AML-193 (cell line): ENCODE measurements at regions not wholly inside any gene's neighbourhood (a gene's known extent, or its start where the extent isn't known, plus 50 kb on each side); places are given as distances from the start of the nearest gene placed in this dataset.
"Not testable (repeated sequence)": the region's sequence is repeated elsewhere in the genome, so short reads cannot be mapped to it uniquely, and the experiment has no call there.

Experiments
- DNase-seq, 2 experiments: peaks; one replicate each; lab custom pipeline; 2025; lab: John Stamatoyannopoulos, UW

DNA sequence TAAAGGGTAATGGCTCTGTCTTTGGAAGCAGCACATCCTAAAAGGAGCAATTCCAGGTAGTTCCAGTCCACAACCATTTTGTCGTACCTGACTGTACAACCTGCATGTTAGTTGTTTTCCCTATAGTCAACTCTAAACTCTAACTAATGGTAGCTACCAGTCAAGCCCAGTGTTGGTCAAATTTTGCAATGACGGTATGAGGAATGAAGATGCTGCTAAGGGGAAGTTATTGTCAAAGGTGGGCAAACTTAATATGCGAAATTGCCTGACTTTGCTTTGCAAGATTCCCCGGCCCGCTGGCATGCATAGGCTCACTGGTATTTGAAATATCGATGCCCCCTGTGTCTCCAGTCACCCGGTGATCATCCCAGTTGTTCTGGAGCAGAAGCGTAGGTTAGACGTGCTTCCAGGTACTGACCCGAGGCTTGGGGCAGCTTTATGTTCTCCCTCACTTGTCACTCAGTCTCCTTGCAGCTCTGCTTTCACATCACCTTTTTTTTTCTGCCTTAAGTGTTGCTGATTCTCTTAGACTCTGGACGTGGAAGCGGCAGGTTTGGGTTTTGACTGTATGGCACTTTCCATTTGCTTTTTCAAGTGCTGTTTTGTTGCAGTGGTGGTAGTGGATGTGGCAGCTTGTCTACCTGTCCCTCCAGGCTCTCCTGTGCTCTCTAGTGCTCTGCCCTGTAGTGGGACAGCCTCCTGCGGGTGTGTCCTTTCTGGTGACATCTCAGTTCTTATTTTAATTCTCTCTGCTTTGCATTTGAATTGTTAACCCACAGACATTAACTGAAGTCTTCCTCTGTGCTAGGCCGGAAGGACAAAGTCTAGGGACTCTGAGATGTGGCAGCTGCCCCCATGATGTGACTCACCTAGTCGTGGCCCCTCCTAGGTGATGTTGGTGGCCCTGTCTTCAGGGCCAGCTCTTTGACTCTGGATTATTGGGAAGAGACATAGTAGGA is 95.8 kb upstream of the UMPS start:
- DNase-seq = no peak

DNA sequence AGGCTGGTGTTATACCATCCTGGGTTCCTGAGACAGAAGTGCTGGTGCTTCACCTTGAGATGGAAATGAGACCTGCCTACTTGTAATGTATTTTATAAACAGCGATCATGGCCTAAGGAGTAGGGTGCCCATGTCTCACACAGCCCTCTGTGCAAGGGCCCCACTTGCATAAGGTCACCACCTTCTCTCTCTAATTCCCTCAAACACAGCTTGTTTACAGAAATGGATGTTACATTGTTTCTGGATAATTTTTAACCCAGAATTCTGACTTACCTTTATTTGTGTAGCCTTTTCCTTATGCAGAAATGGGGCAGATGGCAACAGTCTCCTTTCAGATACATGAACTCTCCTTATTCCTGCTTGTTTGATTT is 95.1 kb upstream of the UMPS start:
- DNase-seq = no peak

DNA sequence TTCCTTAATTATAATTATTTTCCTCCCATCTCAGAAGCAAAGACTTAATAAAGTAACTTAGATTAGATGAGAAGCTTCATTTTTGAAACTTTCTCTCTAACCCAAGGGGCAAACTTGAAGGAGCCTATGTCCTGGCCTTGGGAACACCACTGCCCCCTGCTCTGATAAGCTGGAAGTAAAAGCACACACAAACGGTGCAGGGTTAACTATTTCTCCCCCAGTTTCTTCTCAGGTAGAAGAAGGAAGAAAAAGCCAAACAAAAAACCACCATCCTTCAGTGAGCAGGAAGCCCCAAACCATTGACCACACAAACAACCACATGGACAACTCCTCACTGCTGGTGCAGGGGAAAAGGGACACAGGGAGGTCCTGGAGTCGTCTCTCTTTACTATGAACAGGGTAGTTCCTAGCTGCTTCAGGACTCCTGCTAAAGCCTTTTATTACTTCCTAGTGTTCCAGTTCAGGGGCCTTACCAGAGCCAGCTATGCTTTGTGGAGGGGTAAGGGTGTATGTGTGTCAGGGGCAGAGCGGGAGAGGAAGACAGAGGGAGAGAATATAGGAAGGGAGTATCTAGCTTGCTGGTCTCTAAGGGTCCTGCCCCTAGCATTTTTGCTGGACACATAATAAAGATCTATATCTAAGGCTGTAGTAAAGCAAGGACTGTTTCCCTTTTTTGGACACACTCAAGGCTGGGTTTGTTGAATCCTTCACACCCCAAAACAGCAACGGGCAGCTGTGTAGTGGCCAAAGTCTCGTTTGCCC is 94.0 kb upstream of the UMPS start:
- no peak for DNase-seq

DNA sequence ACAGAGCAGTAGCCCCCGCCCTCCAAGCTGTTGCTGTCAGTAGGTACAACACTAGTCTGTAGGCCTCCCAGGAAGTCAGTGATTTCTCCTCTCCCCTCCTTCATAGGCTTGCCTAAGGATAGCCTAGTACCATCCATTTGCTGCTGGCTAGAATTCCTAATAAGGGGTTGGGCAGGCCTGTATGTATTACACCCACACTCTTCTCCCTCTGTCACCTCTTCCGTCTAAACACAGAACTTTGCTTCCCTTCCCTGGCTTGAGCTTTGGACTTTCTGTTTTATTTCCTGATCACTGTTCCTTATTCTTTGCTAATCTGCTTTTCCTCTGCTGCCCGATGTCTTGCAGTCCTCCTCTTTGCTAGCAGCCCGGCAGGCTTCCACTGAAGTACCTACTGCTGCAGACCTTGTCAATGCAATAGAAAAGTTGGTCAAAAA is 93.4 kb upstream of the UMPS start:
- DNase-seq = no peak

DNA sequence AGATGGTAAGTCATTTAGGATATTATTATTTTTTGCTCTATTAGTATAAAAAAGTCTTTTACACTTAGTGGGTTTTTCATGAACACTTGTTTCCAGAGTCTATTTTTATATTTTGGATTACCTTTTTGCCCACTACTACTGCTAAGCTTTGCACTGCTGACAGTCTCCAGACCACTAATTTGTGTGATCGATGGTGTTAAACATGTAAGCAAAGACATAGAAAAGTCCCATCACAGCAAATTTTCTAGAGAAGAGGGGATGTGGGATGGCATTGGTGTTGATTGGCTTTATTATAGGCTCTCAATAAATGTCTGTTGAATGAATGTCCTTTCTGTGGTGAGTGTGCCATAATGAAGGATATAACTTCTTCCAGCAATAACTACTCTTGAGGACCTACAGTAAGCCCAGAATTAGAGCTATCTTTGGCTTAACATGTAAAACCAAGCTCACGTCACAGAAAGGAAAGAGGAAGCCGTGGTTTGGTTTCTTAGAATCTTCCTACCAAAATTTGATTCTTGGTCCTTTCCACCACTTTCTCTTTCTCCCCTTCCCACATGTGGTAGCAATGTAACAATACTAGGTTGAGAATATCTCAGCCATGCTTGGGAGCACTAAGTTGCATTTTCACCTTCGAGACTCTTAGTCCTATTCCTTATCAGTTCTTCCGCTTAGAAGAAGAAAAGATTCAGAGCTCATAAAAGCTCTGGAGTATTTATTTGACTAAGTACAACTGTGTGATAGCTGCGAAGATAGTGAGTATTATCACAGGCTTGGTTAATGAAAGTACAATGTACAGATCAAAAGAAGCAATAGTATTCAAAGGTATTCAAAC is 90.6 kb upstream of the UMPS start:
- DNase-seq = no peak

DNA sequence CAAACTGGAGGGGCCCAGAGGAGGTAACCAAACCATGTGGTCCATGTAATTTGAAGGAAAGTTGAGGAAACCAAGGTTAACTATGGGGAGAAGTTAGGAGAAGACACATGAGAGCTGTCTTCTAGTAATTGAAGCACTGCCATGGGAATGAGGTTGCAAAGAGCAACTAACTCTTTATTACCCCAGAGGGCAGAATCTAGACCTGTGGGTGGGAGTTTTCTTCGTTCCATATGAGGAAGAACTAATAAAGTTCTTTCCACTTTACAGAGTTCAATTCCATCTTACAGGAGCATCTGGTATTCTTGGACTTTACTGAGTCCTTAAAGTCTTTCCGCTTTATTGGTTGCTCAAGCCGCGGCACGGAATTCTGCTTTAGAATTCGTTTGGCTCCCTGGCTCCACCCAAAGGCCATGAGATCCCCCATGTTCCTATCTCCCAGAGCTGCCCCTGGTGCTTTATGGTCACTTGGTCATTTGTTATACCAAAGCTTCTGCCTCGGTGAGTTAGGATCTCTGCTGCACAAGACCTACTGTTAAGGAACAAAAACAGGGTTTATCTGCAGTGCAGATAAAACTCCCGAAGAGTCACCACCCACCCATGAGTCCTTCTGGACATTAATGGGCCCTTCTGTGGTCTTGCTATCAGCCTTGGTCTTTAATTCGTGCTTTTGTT is 89.5 kb upstream of the UMPS start:
- no peak for DNase-seq

DNA sequence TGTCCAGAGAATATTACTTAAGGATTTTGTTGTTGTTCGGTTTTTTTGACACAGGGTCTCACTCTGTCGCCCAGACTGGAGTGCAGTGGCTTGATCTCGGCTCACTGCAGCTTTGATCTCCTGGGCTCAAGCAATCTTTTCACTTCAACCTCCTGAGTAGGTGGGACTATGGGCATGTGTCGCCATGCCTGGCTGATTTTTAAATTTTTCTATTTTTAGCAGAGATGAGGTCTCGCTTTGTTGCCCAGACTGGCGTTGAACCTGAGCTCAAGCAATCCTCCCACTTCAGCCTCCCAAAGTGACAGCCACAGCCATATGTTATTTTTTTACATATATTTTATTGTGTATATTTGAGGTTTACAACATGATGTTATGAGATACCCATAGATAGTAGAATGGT is 86.8 kb upstream of the UMPS start:
- no peak for DNase-seq

DNA sequence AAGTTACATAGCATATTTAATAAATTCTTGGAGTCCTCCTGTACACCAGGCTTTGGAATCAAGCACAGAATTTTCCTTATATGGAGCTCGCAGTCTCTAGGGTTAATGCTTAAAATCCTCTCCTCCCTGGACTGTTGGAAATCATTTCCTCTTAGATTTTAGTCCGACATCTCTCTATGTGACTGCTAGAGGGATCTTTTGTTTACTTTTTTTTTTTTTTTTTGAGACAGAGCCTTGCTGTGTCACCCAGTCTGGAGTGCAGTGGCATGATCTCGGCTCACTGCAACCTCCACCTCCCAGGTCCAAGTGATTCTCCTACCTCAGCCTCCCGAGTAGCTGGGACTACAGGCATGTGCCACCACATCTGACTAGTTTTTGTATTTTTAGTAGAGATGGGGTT is 84.1 kb upstream of the UMPS start:
- DNase-seq = not testable (repeated sequence)

DNA sequence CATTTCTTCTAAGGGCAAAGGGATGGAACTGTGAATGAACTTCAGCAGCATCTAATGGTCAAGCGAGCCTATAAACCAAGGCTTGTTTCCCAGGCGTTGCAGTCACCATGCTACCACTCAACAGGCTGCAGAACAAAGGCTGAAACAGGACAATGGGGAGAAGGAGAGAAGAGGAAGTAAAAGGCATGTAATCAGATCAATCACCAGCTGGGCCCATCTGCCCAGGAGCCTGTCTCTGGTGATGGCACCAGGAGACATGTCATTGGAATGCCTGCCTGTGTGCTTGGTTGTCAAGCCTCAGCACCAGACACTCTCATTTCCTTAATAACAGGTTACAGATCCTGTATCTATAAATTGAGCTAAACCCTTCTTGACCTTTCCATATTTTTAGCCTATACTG is 81.7 kb upstream of the UMPS start:
- no peak for DNase-seq

DNA sequence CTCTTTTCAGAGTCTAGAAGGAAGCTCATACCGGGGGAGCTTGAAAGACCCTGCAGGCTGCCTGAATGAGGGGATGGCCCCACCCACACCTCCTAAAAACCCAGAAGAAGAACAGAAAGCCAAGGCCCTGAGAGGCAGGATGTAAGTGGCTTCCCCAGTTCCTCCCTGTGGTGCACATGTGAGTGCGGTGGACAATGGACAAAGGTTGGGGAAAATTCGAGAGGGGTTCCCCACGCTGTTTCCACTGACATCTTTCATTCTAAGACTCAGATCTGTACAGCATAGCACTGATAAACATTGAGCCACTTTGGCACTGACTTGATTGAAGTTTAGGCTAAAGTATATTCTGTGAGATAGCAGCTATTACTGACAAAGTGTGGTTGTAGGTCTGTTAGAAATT is 79.5 kb upstream of the UMPS start:
- DNase-seq = no peak

DNA sequence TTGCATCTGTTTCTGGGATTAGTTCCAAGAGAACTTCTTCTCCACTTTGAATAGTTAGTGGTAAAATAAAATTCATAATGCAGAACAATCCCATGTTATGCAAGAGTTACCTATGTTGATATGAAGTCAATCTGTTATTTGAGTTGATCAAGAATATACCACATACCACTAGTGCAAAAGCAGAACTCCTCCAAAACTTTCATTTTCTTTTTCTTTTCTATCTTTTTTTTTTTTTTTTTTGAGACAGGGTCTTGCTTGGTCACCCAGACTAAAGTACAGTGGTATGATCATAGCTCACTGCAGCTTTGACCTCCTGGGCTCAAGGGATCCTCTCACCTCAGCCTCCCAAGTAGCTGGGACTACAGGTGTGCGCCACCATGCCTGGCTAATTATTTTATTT is 78.8 kb upstream of the UMPS start:
- not testable (repeated sequence) for DNase-seq

DNA sequence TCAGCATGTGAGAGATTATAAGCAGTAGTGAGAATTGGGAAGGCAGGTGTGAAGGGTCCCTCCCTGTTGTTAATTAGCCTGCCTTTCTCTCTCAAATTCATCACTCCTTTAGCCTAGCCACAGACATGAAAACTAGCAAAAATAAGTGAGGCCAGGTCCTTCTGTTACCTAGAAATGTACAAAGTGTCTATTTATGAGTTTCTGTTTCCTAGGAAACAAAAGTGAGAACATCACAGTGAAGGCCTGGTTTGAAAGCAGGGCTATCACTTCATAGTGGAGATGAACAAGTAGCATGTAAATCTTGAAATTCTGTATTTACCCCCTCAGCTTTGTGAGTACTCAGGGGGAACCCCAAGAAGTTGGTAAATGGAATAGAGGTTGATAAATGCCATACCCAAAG is 78.2 kb upstream of the UMPS start:
- no peak for DNase-seq

DNA sequence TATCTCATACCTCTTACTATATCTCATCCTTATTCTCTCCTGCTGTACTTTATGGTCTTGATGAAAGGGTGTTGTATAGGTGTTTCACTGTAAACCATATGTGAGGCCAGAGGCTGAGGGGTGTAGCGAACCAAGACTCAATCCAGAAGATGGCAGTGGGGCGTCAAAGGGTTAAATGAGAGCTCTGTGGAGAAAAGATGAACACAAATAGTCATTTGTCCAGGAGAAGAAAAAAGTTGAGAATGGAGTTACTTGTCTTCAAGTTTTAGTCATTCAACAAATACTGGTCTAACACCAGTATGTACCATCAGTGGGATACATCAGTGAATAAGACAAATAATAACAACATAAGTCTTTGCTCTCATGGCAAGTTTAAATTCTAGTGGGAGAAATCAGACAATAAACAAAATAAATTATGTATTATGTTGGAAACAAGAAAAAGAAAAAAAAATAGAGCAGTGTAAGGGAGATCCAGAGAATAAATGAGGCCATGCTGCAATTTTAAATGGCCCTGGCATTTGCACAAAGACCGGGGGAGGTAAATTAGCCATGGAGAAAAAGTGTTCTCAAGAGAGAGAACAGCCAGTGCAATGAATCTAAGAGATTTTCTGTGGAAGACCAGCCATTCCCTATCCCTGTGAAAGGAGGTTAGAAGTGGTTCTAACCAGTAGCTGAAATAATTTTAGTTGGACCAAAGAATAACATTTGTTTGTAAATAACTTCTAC is 77.0 kb upstream of the UMPS start:
- no peak for DNase-seq

DNA sequence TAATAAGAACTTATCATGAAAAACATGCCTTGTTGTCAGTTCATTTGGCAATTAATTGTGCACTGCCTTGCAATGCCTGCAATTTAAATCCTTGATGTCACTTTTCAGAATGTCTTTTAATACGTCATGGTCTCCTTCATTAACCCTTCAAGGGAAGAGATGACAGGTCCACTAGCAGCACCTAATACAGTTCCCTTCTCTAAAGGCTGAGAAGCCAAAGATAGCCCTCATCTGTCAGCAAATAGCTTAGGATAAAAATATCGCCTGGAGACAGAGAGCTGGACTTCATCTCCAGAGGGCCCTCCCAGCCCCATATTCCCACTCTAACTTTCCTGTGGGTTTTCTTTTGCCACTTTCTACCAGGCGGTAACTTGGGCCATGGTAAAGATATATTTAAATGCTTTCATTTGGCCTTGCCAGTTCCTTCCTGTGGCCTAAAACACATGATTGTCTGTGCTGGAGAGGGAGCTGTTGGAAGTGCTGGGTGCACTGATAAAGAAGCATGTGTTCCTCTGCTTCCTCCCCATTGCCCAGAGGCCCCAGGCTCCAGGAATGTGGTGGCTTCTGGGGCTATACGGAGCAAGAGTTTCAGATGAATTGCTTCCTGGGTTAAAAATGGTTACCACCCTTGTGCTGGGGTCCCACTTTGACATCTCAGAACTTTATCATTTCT is 76.3 kb upstream of the UMPS start:
- DNase-seq = no peak

DNA sequence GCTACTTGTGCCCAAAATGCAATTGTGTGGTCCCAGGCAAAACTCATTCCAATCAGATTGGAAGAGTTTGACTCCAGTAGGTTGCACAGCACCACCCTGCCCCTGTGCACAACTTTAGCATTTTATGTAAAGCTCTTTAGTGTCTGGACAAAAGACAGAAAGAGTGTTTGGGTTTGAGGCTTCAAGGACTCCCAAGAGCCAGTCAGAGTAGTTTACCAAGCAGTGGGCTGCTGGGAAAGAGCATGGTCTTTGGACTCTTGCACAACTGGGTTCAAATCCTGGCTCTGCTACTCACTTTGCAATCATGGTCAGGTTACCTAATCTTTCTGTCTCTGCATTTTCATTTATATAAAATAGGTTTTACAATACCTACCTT is 75.8 kb upstream of the UMPS start:
- DNase-seq = no peak

DNA sequence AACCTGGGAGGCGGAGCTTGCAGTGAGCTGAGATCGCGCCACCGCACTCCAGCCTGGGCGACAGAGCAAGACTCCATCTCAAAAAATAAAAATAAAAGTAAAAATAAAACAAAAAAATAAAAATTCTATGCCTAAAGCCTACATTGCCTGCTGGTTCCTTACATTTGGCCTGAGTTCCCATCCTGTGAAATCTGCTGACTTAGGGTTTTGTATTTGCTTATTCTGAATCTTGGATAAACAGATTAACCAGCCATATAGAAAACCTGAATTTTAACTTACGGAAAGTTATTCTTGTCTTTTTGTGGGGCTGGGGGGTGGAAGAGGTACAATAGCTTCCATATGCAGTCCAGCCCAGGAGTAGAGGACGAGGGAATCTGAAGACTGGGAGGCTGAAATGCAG is 73.7 kb upstream of the UMPS start:
- DNase-seq = no peak

DNA sequence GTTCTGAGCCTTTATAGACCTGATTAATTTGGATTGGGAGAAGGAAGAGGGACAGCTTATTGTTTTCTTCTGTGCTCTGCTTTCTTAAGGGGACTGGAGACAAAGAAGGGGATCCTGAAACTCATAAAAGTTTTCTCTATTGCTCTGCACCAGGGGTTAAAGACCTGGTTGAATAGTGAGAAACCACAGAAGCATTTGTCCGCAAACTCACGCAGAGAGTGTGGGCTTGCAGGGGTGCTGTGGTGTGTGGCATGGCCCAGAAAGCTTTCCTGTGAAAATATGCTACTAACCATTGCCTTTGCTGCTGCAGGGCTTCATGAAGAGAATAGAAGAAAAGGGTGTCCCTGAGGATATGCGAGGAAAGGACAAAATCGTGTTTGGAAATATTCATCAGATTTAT is 73.1 kb upstream of the UMPS start:
- DNase-seq = no peak

DNA sequence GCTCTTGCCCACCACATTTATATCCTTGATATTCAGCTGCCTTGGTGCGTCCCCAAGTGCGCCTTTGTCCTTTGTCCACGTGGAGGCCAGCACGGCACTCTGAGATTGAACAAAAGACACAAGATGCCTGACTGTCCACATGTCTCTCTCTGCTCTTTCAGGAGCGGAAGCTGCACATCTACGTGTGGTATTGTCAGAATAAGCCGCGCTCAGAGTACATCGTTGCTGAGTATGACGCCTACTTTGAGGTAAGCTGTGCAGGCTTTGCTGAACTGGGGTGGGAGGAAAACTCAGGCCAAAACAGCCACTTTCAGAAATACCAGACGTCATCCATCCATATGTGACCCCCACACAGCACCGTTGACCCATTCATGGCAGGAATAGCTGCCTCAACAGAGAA is 72.0 kb upstream of the UMPS start:
- DNase-seq = no peak

DNA sequence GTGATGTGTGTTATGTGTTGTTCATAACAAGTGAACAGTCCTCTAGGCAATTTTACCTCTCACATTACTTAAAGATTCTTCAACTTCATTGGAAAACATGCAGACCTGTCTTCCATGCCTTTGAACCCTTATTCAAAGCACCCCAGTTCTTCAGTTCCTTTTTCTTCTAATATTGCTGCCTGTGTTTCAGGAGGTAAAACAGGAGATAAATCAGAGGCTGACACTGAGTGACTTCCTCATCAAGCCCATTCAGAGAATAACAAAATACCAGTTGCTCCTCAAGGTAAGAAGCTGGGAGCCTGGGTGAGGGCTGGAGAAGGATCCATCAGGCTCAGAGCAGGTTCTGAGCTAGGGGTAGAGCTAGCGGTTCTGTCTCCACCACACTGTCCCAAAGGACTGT is 71.1 kb upstream of the UMPS start:
- DNase-seq = no peak

DNA sequence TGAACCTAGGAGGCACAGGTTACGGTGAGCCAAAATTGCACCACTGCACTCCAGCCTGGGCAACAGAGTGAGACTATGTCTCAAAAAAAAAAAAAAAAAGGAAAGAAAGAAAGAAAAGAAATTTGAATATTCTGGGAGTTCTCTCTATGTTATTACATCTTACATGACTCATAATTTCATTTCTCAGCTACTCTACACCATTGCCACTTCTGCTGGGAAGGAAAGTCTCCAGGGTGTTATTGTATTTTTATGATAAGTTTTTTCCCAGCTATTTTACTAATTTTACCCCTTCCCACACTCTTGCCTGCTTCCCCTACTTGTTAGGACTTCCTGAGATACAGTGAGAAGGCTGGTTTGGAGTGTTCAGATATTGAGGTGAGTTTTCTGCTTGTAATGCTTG is 69.7 kb upstream of the UMPS start:
- no peak for DNase-seq

DNA sequence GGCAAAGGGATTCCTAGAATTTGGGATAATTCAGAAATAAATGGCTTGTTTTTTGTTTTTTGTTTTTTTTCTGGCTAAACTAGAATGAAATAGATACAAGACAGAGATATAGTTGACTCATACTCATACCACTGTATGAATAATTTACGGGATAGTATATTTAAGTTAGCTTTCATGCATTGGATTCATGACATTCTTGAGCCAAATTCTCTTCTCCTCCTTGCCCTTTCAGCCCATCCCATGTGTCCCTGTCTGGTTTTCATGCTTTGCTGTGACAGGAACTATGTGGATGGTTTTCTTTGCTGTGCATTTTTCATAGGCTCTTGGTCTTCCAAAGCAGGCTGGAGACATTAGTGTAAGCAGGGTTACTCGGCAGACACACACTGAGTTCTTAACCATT is 66.6 kb upstream of the UMPS start:
- no peak for DNase-seq
